ENCODE measurements at regions not wholly inside any gene's neighbourhood (a gene's known extent, or its start where the extent isn't known, plus 50 kb on each side); places are given as distances from the start of the nearest gene placed in this dataset.
"Not testable (repeated sequence)": the region's sequence is repeated elsewhere in the genome, so short reads cannot be mapped to it uniquely, and the experiment has no call there.

GRCh38 chr16:31718998-31719397, 154.6 kb upstream of the ZNF267 start:
- Histone ChIP-seq H3K36me3 (ENCODE audit: control insufficient read depth, insufficient read depth, low read length) (peaks cover 3% of the 10 kb centered on the region; the same call in 1 of the 2 replicates), H3K4me3 (ENCODE audit: low read depth, low read length) (no peak overlapping the region), H3K4me1 (no peaks in the 10 kb centered on the region), H3K9me3 (no peaks in the 10 kb centered on the region), H3K27me3 (replicated peaks; ENCODE audit: control insufficient read depth, insufficient read depth, low read length) (no peaks in the 10 kb centered on the region)
- BruUV-seq (replicated peaks): no TSS peak
- no peak overlapping the region for H3K4me3 Mint-ChIP-seq (ENCODE audit: unreplicated experiment)
- intact Hi-C loops (cut with micrococcal nuclease; ENCODE audit: unreplicated experiment): no loop called here
- no peak for DNase-seq
- ChIA-PET CTCF (no interaction called here), POLR2A (no interaction called here)
- peaks cover 23% of the 10 kb centered on the region for H3K36me3 Mint-ChIP-seq (ENCODE audit: insufficient read depth, unreplicated experiment)
- TF ChIP-seq, protein P1, sequence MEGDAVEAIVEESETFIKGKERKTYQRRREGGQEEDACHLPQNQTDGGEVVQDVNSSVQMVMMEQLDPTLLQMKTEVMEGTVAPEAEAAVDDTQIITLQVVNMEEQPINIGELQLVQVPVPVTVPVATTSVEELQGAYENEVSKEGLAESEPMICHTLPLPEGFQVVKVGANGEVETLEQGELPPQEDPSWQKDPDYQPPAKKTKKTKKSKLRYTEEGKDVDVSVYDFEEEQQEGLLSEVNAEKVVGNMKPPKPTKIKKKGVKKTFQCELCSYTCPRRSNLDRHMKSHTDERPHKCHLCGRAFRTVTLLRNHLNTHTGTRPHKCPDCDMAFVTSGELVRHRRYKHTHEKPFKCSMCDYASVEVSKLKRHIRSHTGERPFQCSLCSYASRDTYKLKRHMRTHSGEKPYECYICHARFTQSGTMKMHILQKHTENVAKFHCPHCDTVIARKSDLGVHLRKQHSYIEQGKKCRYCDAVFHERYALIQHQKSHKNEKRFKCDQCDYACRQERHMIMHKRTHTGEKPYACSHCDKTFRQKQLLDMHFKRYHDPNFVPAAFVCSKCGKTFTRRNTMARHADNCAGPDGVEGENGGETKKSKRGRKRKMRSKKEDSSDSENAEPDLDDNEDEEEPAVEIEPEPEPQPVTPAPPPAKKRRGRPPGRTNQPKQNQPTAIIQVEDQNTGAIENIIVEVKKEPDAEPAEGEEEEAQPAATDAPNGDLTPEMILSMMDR (IDR thresholded peaks at IDR 0.05; ENCODE audit: insufficient read depth in 1 of 2, low read depth in 1 of 2, low read length in 1 of 2, severe bottlenecking in 1 of 2, unreplicated experiment in 1 of 2): no peak
- H3K4me1 Mint-ChIP-seq (ENCODE audit: low read depth, unreplicated experiment): peaks cover 12% of the 10 kb centered on the region
- H3K27ac Mint-ChIP-seq (ENCODE audit: unreplicated experiment): no peak overlapping the region
- H3K9me3 Mint-ChIP-seq (ENCODE audit: unreplicated experiment): no peaks in the 10 kb centered on the region
- H3K27me3 Mint-ChIP-seq (ENCODE audit: insufficient read depth, unreplicated experiment): no peaks in the 10 kb centered on the region

DNA sequence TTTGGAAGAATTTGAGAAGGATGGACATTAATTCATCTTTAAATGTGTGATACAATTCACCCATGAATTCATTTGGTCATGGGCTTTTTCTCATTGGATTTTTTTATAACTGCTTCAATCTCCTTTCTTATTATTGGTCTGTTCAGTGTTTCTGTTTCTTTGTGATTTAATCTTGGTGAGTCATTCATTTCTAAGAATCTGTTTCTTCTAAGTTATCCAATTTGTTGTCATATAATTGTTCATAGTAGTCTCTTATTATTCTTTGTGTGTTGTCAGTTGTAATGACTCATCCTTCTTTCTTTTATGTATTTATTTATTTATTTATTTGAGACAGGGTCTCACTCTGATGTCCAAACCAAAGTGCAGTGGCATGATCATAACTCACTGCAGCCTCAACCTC, 146.1 kb upstream of the ZNF267 start:
- H3K36me3 ChIP-seq (ENCODE audit: control insufficient read depth, insufficient read depth, low read length): no peaks in the 10 kb centered on the region
- TF ChIP-seq, protein P1 (IDR thresholded peaks at IDR 0.05; ENCODE audit: insufficient read depth in 1 of 2, low read depth in 1 of 2, low read length in 1 of 2, severe bottlenecking in 1 of 2, unreplicated experiment in 1 of 2): no peak
- H3K4me3 Mint-ChIP-seq (ENCODE audit: unreplicated experiment): no peak overlapping the region
- no peak overlapping the region for H3K4me3 ChIP-seq (ENCODE audit: low read depth, low read length)
- no peak for DNase-seq
- CTCF ChIA-PET: no interaction called here
- H3K27me3 Mint-ChIP-seq (ENCODE audit: insufficient read depth, unreplicated experiment): no peaks in the 10 kb centered on the region
- H3K36me3 Mint-ChIP-seq (ENCODE audit: insufficient read depth, unreplicated experiment): peaks cover 29% of the 10 kb centered on the region
- no peak overlapping the region for H3K27ac Mint-ChIP-seq (ENCODE audit: unreplicated experiment)
- no peaks in the 10 kb centered on the region for H3K9me3 Mint-ChIP-seq (ENCODE audit: unreplicated experiment)
- POLR2A ChIA-PET: no interaction called here
- BruUV-seq (replicated peaks): no TSS peak
- no peaks in the 10 kb centered on the region for H3K27me3 ChIP-seq (replicated peaks; ENCODE audit: control insufficient read depth, insufficient read depth, low read length)
- intact Hi-C loops (cut with micrococcal nuclease; ENCODE audit: unreplicated experiment): no loop called here
- H3K4me1 ChIP-seq: no peaks in the 10 kb centered on the region
- no peaks in the 10 kb centered on the region for H3K4me1 Mint-ChIP-seq (ENCODE audit: low read depth, unreplicated experiment)
- no peaks in the 10 kb centered on the region for H3K9me3 ChIP-seq

- ChIA-PET CTCF (no interaction called here), POLR2A (interaction anchor here (1.1 kb wide), 1 partner anchor 21 kb away, joined by 3 read pairs; a partner anchor contains a TSS)
- H3K27me3 Mint-ChIP-seq (ENCODE audit: insufficient read depth, unreplicated experiment): no peaks in the 10 kb centered on the region
- Histone ChIP-seq H3K36me3 (ENCODE audit: control insufficient read depth, insufficient read depth, low read length) (no peaks in the 10 kb centered on the region), H3K27me3 (replicated peaks; ENCODE audit: control insufficient read depth, insufficient read depth, low read length) (no peaks in the 10 kb centered on the region), H3K4me3 (ENCODE audit: low read depth, low read length) (no peak overlapping the region), H3K9me3 (no peaks in the 10 kb centered on the region), H3K4me1 (no peaks in the 10 kb centered on the region)
- BruUV-seq (replicated peaks): no TSS peak
- H3K36me3 Mint-ChIP-seq (ENCODE audit: insufficient read depth, unreplicated experiment): peaks cover 33% of the 10 kb centered on the region
- no peak overlapping the region for H3K27ac Mint-ChIP-seq (ENCODE audit: unreplicated experiment)
- no peak for DNase-seq
- intact Hi-C loops (cut with micrococcal nuclease; ENCODE audit: unreplicated experiment): no loop called here
- H3K9me3 Mint-ChIP-seq (ENCODE audit: unreplicated experiment): peaks cover 30% of the 10 kb centered on the region
- H3K4me3 Mint-ChIP-seq (ENCODE audit: unreplicated experiment): no peak overlapping the region
- H3K4me1 Mint-ChIP-seq (ENCODE audit: low read depth, unreplicated experiment): no peaks in the 10 kb centered on the region
- TF ChIP-seq, protein P1 (IDR thresholded peaks at IDR 0.05; ENCODE audit: insufficient read depth in 1 of 2, low read depth in 1 of 2, low read length in 1 of 2, severe bottlenecking in 1 of 2, unreplicated experiment in 1 of 2): no peak
These were observed 139.3 kb upstream of the ZNF267 start for GRCh38 chr16:31734265-31734664.

GRCh38 chr16:31745098-31745497, 128.5 kb upstream of the ZNF267 start:
- H3K4me1 ChIP-seq; H3K4me1 Mint-ChIP-seq (ENCODE audit: low read depth, unreplicated experiment); H3K36me3 ChIP-seq (ENCODE audit: control insufficient read depth, insufficient read depth, low read length); H3K4me3 Mint-ChIP-seq (ENCODE audit: unreplicated experiment); H3K4me3 ChIP-seq (ENCODE audit: low read depth, low read length); POLR2A ChIA-PET; BruUV-seq (replicated peaks); DNase-seq; H3K9me3 ChIP-seq; intact Hi-C loops (cut with micrococcal nuclease; ENCODE audit: unreplicated experiment); CTCF ChIA-PET; H3K27me3 Mint-ChIP-seq (ENCODE audit: insufficient read depth, unreplicated experiment); H3K27me3 ChIP-seq (replicated peaks; ENCODE audit: control insufficient read depth, insufficient read depth, low read length); H3K27ac Mint-ChIP-seq (ENCODE audit: unreplicated experiment): not testable (repeated sequence)
- H3K36me3 Mint-ChIP-seq (ENCODE audit: insufficient read depth, unreplicated experiment): peaks cover 18% of the 10 kb centered on the region
- peaks cover 48% of the 10 kb centered on the region for H3K9me3 Mint-ChIP-seq (ENCODE audit: unreplicated experiment)
